AG10803 (cell line): ENCODE measurements at regions not wholly inside any gene's neighbourhood (a gene's known extent, or its start where the extent isn't known, plus 50 kb on each side); places are given as distances from the start of the nearest gene placed in this dataset.
A peak's percentile ranks its signal among the peaks of the same experiment; 100 is the strongest.

Experiments used
- DNase-seq: peaks from one replicate; pipeline ENCODE4 v3.0.0; 2010; ENCODE audit warnings: low read depth
- H3K4me3 ChIP-seq: 2 replicates; pipeline ENCODE4 v1.5.1; 2011; ENCODE audit warnings: mild to moderate bottlenecking, low read length, control low read depth
- CTCF ChIP-seq: conservative IDR thresholded peaks from 2 replicates; pipeline ENCODE4 v1.5.1; 2011; ENCODE audit warnings: mild to moderate bottlenecking, low read length, control low read depth, inconsistent platforms

GRCh38 chr3:55169161-55169560 is 241.3 kb upstream of the LRTM1 start:
- DNase-seq: no peak
- no peak for TF ChIP-seq CTCF
- H3K4me3 ChIP-seq: no peak overlapping the region

GRCh38 chr3:55167586-55168317 is 239.9 kb upstream of the LRTM1 start:
- peak; percentile 87 for DNase-seq
- no peak overlapping the region for H3K4me3 ChIP-seq
- no peak for TF ChIP-seq CTCF

- H3K4me3 ChIP-seq: no peak overlapping the region
- peak; percentile 29 for TF ChIP-seq CTCF
- peak; percentile 55 for DNase-seq
These were observed 239.0 kb upstream of the LRTM1 start for GRCh38 chr3:55166576-55167555.

DNA sequence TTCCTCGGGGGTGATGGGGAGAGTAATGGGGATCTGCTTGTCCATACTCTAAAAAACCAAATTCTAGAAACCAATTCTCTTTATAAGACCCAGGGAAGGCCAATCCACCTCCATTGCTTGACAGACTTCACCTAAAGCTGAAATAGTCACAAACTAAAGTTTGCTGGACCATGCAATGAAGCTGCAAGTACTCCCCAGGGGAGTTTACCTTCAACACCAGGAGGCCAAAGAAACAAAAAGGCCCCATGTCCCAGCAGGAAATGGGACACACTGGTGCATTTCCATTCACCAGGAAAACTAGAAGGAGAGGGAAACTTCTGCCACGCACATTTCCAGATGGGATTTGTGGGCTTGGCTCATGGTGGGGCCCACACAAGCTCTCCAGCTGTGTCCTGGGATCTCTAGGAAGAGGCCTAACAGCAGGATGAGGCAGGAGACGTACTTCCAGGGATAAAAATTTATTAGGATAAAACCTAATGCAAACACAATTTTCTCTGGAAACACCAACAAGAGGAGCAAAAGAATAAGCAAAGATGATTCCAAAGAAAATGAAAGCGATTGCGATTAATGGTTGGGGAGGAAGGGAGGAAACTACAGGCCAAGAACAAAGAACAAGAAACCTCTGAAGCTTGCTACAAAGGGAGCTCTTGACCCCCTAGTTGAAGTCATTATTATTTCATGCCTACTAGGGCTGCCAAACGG is 238.0 kb upstream of the LRTM1 start:
- H3K4me3 ChIP-seq: no peak overlapping the region
- no peak for DNase-seq
- no peak for TF ChIP-seq CTCF

GRCh38 chr3:55165278-55165677 is 237.4 kb upstream of the LRTM1 start:
- TF ChIP-seq CTCF: no peak
- H3K4me3 ChIP-seq: no peak overlapping the region
- DNase-seq: peak; percentile 73

DNA sequence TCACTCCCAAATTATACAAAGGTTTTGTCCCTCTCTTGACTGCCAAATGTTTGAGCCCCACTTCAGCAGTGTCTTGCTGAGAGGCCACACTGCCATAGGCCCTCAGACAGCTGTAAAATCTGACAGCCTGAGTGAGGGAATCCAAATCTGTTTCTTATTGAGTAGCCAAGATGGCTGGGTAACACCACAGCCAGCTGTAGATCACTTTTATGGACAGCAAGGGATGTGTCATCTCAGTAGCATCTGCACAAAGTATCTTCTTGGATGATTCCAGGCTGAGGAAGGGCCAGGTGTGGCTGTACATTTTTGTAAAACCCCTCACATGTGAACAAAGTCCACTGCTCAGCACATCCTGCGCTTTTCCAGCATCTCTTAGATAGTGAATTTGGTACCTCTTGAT is 237.0 kb upstream of the LRTM1 start:
- H3K4me3 ChIP-seq: no peak overlapping the region
- peak; percentile 91 for DNase-seq
- TF ChIP-seq CTCF: no peak
